RWPE2 (cell line): ENCODE measurements at regions not wholly inside any gene's neighbourhood (a gene's known extent, or its start where the extent isn't known, plus 50 kb on each side); places are given as distances from the start of the nearest gene placed in this dataset.

Experiments
- ATAC-seq: fragments of 200-7000 bp; cut with Tn5 transposase; 3 replicates; pipeline ENCODE4 v1.9.1; 2021; ENCODE audit warnings: low read depth
- DNase-seq: peaks from one replicate; pipeline ENCODE4 v3.0.0-alpha.2; 2020; ENCODE audit warnings: low spot score
- H3K27ac ChIP-seq: fragments of 450-650 bp; 2 replicates; pipeline ENCODE4 v1.5.1; 2017; ENCODE audit warnings: mild to moderate bottlenecking; ENCODE audit not compliant: poor library complexity, severe bottlenecking
- H3K27me3 ChIP-seq: fragments of 250-450 bp; sonication (Bioruptor Pico); 2 replicates; pipeline ENCODE4 v1.5.1; 2021; ENCODE audit warnings: mild to moderate bottlenecking, moderate library complexity; ENCODE audit not compliant: insufficient read depth, poor library complexity, severe bottlenecking
- H3K36me3 ChIP-seq: fragments of 250-450 bp; sonication (Bioruptor Pico); 2 replicates; pipeline ENCODE4 v1.5.1; 2020; ENCODE audit warnings: low read depth, mild to moderate bottlenecking, moderate library complexity
- H3K4me1 ChIP-seq: fragments of 250-450 bp; sonication (Bioruptor Pico); 2 replicates; pipeline ENCODE4 v1.5.1; 2021; ENCODE audit warnings: mild to moderate bottlenecking, moderate library complexity; ENCODE audit not compliant: insufficient read depth, poor library complexity, severe bottlenecking
- H3K4me3 ChIP-seq: fragments of 250-450 bp; sonication (Bioruptor Pico); 2 replicates; pipeline ENCODE4 v1.5.1; 2021; ENCODE audit warnings: mild to moderate bottlenecking, moderate library complexity; ENCODE audit not compliant: severe bottlenecking
- H3K9me3 ChIP-seq: fragments of 250-450 bp; sonication (Bioruptor Pico); 2 replicates; pipeline ENCODE4 v1.5.1; 2021; ENCODE audit warnings: mild to moderate bottlenecking, moderate library complexity; ENCODE audit not compliant: severe bottlenecking
- CTCF ChIP-seq: fragments of 450-650 bp; IDR thresholded peaks from one replicate; pipeline ENCODE4 v1.5.1; 2017; ENCODE audit warnings: mild to moderate bottlenecking, moderate library complexity; ENCODE audit not compliant: poor library complexity, severe bottlenecking

GRCh38 chr3:65091565-65091964, 403.8 kb upstream of the ADAMTS9 start:
- Histone ChIP-seq H3K9me3 (no peaks in the 10 kb centered on the region), H3K4me3 (no peak overlapping the region), H3K4me1 (no peaks in the 10 kb centered on the region), H3K36me3 (no peaks in the 10 kb centered on the region), H3K27me3 (no peaks in the 10 kb centered on the region), H3K27ac (no peak overlapping the region)
- no peak for TF ChIP-seq CTCF
- no peak for DNase-seq
- no peak for ATAC-seq

GRCh38 chr3:65083240-65083639, 395.4 kb upstream of the ADAMTS9 start:
- H3K4me3 ChIP-seq: no peak overlapping the region
- H3K27ac ChIP-seq: no peak overlapping the region
- no peaks in the 10 kb centered on the region for H3K27me3 ChIP-seq
- TF ChIP-seq CTCF: no peak
- H3K36me3 ChIP-seq: no peaks in the 10 kb centered on the region
- DNase-seq: no peak
- no peaks in the 10 kb centered on the region for H3K4me1 ChIP-seq
- ATAC-seq: no peak
- H3K9me3 ChIP-seq: no peaks in the 10 kb centered on the region

GRCh38 chr3:65081536-65081935, 393.7 kb upstream of the ADAMTS9 start:
- DNase-seq: no peak
- H3K4me1 ChIP-seq: no peaks in the 10 kb centered on the region
- H3K27ac ChIP-seq: no peak overlapping the region
- H3K36me3 ChIP-seq: no peaks in the 10 kb centered on the region
- H3K27me3 ChIP-seq: no peaks in the 10 kb centered on the region
- no peaks in the 10 kb centered on the region for H3K9me3 ChIP-seq
- no peak for ATAC-seq
- no peak overlapping the region for H3K4me3 ChIP-seq
- TF ChIP-seq CTCF: no peak

- DNase-seq (no peak), ATAC-seq (no peak)
- H3K9me3 ChIP-seq: no peaks in the 10 kb centered on the region
- no peaks in the 10 kb centered on the region for H3K4me1 ChIP-seq
- no peaks in the 10 kb centered on the region for H3K27me3 ChIP-seq
- no peak overlapping the region for H3K4me3 ChIP-seq
- TF ChIP-seq CTCF: no peak
- no peak overlapping the region for H3K27ac ChIP-seq
- H3K36me3 ChIP-seq: no peaks in the 10 kb centered on the region
These were observed 392.6 kb upstream of the ADAMTS9 start for GRCh38 chr3:65080432-65080831.

GRCh38 chr3:65079560-65079959, 391.8 kb upstream of the ADAMTS9 start:
- TF ChIP-seq CTCF: no peak
- ATAC-seq: no peak
- no peaks in the 10 kb centered on the region for H3K36me3 ChIP-seq

More at GRCh38 chr3:65079560-65079959, 391.8 kb upstream of the ADAMTS9 start:
- no peak overlapping the region for H3K4me3 ChIP-seq
- no peaks in the 10 kb centered on the region for H3K4me1 ChIP-seq
- DNase-seq: no peak
- no peaks in the 10 kb centered on the region for H3K9me3 ChIP-seq
- H3K27me3 ChIP-seq: no peaks in the 10 kb centered on the region
- no peak overlapping the region for H3K27ac ChIP-seq
